Brain microvascular endothelial cell (primary cell): ENCODE measurements at regions not wholly inside any gene's neighbourhood (a gene's known extent, or its start where the extent isn't known, plus 50 kb on each side); places are given as distances from the start of the nearest gene placed in this dataset.

ENCODE experiments used
- DNase-seq: peaks from one replicate; pipeline ENCODE4 v3.0.0-alpha.2; 2020
- H3K27ac ChIP-seq: fragments of 250-450 bp; sonication (Bioruptor Pico); 2 replicates; pipeline ENCODE4 v1.5.1; 2020; ENCODE audit warnings: mild to moderate bottlenecking, moderate library complexity
- H3K27me3 ChIP-seq: fragments of 250-450 bp; sonication (Bioruptor Pico); replicated peaks from 2 replicates; pipeline ENCODE4 v1.5.1; 2020; ENCODE audit warnings: mild to moderate bottlenecking
- H3K36me3 ChIP-seq: fragments of 250-450 bp; sonication (Bioruptor Pico); replicated peaks from 2 replicates; pipeline ENCODE4 v1.5.1; 2020; ENCODE audit warnings: mild to moderate bottlenecking
- H3K4me3 ChIP-seq: 2 replicates; pipeline ENCODE4 v1.5.1; 2011; ENCODE audit warnings: low read depth, mild to moderate bottlenecking, control low read depth, low read length, moderate library complexity
- in situ Hi-C: cut with HindIII; loops from 2 replicates; pipeline ENCODE4 v1.10.0; 2017; ENCODE audit warnings: low sequenced_read_pairs, low pct_ligation_motif_present
- TF ChIP-seq, protein P1 (sequence below): IDR thresholded peaks from 2 replicates; pipeline ENCODE4 v1.5.1; 2011; ENCODE audit warnings: low read depth, mild to moderate bottlenecking, moderate library complexity, low read length, control low read depth, inconsistent platforms; ENCODE audit errors: missing control alignments

DNA sequence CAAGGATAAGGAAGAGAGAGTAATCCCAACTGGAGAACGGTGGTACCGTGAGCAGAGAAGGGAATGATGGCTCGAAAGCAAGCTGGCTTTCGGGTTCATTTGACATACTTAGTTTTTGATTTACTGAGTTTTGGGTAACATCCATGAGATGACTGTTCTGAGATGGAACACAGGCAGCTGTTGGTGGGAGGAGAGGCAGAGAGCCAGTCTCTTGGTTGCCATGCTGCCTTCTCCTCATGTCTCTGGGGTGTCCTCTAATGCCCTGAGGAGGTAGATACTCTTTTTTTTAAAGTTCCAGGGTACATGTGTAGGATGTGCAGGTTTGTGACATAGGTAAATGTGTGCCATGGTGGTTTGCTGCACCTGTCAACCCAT is 76.4 kb upstream of the NRP1 start:
- in situ Hi-C loops: no loop called here

DNA sequence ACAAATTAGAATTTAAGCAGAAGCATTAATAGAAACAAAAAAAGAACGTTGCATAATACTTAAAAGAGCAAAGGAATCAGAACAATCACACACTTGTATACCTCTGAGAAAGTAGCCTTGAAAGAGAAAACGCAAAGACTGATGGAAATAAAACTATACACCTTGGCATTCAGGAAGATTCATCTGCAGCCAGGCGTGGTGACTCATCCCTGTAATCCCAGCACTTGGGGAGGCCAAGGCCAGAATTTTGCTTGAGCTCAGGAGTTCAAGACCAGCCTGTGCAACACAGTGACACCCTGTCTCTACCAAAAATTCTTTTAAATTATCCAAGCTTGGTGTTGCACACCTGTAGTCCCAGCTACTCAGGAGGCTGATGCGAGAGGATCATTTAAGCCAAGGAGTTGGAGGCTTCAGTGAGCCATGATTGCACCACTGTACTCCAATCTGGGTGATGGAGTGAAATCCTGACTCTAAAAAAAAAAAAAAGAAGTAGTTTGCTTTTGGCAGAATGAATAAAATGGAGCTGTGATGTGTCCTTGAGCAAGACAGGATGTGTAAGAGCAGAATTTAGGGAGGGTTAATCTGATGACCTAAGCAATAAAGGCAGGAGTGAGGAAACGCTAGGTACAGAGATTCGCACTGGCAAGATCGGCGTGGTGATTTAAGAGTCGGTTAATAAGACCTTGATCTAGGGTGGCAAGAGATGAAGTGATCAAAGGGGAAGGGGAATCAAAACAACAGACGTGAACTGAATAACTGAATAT is 75.8 kb upstream of the NRP1 start:
- no peaks in the 10 kb centered on the region for H3K27me3 ChIP-seq
- in situ Hi-C loops: no loop called here
- DNase-seq: no peak
- no peak overlapping the region for H3K4me3 ChIP-seq
- TF ChIP-seq, protein P1, sequence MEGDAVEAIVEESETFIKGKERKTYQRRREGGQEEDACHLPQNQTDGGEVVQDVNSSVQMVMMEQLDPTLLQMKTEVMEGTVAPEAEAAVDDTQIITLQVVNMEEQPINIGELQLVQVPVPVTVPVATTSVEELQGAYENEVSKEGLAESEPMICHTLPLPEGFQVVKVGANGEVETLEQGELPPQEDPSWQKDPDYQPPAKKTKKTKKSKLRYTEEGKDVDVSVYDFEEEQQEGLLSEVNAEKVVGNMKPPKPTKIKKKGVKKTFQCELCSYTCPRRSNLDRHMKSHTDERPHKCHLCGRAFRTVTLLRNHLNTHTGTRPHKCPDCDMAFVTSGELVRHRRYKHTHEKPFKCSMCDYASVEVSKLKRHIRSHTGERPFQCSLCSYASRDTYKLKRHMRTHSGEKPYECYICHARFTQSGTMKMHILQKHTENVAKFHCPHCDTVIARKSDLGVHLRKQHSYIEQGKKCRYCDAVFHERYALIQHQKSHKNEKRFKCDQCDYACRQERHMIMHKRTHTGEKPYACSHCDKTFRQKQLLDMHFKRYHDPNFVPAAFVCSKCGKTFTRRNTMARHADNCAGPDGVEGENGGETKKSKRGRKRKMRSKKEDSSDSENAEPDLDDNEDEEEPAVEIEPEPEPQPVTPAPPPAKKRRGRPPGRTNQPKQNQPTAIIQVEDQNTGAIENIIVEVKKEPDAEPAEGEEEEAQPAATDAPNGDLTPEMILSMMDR: no peak
- H3K27ac ChIP-seq: no peak overlapping the region
- no peaks in the 10 kb centered on the region for H3K36me3 ChIP-seq

More for the DNA sequence above, 76.4 kb upstream of the NRP1 start:
- Histone ChIP-seq H3K27ac (no peak overlapping the region), H3K4me3 (no peak overlapping the region), H3K27me3 (no peaks in the 10 kb centered on the region), H3K36me3 (no peaks in the 10 kb centered on the region)
- TF ChIP-seq, protein P1: no peak
- DNase-seq: no peak

DNA sequence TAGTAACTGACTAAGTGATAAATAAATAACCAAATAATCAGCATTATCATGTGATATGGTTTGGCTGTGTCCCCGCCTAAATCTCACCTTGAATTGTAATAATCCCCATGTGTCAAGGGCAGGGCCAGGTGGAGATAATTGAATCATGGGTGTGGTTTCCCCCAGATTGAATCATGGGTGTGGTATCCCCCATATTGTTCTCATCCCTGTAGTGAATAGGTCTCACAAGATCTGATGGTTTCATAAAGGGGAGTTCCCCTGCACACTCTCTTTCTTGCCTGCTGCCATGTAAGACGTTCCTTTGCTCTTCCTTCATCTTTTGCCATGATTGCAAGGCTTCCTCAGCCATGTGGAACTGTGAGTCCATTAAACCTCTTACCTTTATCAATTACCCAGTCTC is 72.1 kb upstream of the NRP1 start:
- DNase-seq: no peak
- Histone ChIP-seq H3K36me3 (no peaks in the 10 kb centered on the region), H3K27me3 (no peaks in the 10 kb centered on the region), H3K4me3 (no peak overlapping the region), H3K27ac (no peak overlapping the region)
- TF ChIP-seq, protein P1: no peak
- in situ Hi-C loops: no loop called here

DNA sequence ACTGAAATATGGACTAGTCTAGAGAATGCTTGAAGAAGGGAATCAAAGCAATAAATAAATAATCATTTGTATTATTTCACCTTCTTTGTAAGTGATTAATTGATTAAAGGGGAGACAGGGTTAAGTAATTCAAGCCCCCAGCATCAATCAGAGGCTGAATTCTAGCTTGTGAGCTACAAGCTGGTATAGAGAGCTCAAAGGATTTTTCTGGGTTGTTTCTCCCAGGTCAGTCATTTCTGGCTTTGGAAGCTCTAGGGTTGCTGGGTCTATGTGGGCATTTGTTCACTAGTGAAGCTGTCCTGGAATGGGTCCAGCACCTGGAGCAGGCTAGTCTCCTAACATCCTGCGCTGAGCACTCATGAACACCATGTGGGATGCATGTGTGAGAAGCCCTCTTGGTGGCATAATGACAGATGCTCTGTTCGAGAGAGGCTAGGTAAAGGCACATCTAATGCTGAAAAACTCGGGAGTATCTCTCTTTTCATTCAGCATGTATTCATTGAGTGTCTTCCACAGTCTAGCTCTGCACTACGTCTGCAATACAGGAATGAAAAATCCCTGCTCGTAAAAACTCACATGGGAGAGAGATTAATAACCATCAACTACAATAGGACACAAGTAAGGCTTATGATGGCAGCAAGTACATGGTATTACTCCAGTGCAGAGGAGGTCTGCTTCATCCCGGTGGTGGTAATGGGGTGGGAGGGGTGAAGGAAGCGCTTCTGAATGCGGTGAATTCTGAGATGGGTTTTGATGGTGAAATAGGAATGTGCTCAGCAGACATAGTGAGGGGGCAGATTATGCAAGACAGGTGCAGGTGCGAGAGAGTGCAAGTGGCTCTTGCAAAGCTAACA is 68.0 kb upstream of the NRP1 start:
- Histone ChIP-seq H3K27me3 (no peaks in the 10 kb centered on the region), H3K36me3 (no peaks in the 10 kb centered on the region), H3K4me3 (no peak overlapping the region), H3K27ac (no peak overlapping the region)
- TF ChIP-seq, protein P1: no peak
- DNase-seq: no peak
- in situ Hi-C loops: no loop called here

DNA sequence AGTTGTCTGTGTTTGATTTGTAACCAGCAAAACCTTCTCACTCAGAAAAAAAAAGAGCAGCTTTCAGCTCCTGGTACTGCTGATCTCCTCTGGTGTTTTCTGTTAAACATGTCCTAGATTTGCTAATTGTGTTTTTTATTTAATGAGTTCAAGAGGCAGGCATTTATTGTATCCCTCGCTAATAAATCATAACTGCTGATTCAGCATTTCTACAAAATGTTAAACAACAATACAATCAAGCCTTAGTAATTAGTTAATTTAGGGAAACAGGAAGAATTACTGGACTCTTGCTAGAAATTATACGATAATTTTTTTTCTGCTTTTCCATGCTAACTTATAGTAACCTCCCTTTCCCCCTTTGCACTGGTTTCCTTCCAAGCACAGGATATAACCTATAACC is 66.8 kb upstream of the NRP1 start:
- H3K27me3 ChIP-seq: no peaks in the 10 kb centered on the region
- no peak overlapping the region for H3K4me3 ChIP-seq
- in situ Hi-C loops: no loop called here
- TF ChIP-seq, protein P1: no peak
- H3K27ac ChIP-seq: no peak overlapping the region
- DNase-seq: no peak
- no peaks in the 10 kb centered on the region for H3K36me3 ChIP-seq
